Natural killer cell (primary cell): ENCODE measurements at regions not wholly inside any gene's neighbourhood (a gene's known extent, or its start where the extent isn't known, plus 50 kb on each side); places are given as distances from the start of the nearest gene placed in this dataset.

Experiments
- ATAC-seq, 3 donors: fragments of 150-1000 bp in 2 of 3; fragments of 200-7000 bp in 1 of 3; cut with Tn5 transposase; 1 replicate in 1 of 3; 2 replicates in 2 of 3; pipeline ENCODE4 v1.10.0; 2021; ENCODE audit warnings: mild to moderate bottlenecking in 2 of 3, moderate library complexity in 2 of 3
- DNase-seq, 2 donors: peaks; one replicate each; pipeline versions ENCODE4 v3.0.0 to v3.0.0-alpha.2; 2013 to 2021; ENCODE audit warnings: mixed read lengths in 1 of 2
- H3K27ac ChIP-seq: one replicate; pipeline ENCODE4 v1.5.1; 2013; ENCODE audit warnings: mild to moderate bottlenecking, low read length
- H3K27me3 ChIP-seq: one replicate; pipeline ENCODE4 v1.6.1; 2013; ENCODE audit warnings: low read length; ENCODE audit not compliant: control insufficient read depth, insufficient read depth
- H3K36me3 ChIP-seq: one replicate; pipeline ENCODE4 v1.6.1; 2013; ENCODE audit warnings: low read length; ENCODE audit not compliant: control insufficient read depth, insufficient read depth
- H3K4me1 ChIP-seq: one replicate; pipeline ENCODE4 v1.6.1; 2013; ENCODE audit warnings: low read length; ENCODE audit not compliant: control insufficient read depth, insufficient read depth
- H3K4me3 ChIP-seq: one replicate; pipeline ENCODE4 v1.5.1; 2013; ENCODE audit warnings: low read length
- H3K9me3 ChIP-seq: one replicate; pipeline ENCODE4 v1.6.1; 2013; ENCODE audit warnings: low read length; ENCODE audit not compliant: control insufficient read depth, insufficient read depth
- H3K27ac Mint-ChIP-seq, 2 donors: one replicate each; pipeline ENCODE4 v1.8.0; 2022; ENCODE audit warnings: mild to moderate bottlenecking in 2 of 2, mixed read lengths in 2 of 2, moderate library complexity in 1 of 2
- H3K27me3 Mint-ChIP-seq, 2 donors: one replicate each; pipeline ENCODE4 v1.8.0; 2022; ENCODE audit warnings: low read depth in 2 of 2, mixed read lengths in 2 of 2
- H3K36me3 Mint-ChIP-seq: one replicate; pipeline ENCODE4 v1.8.0; 2022; ENCODE audit warnings: mixed read lengths
- H3K4me1 Mint-ChIP-seq, 2 donors: one replicate each; pipeline ENCODE4 v1.8.0; 2022; ENCODE audit warnings: mixed read lengths in 2 of 2
- H3K4me3 Mint-ChIP-seq: one replicate; pipeline ENCODE4 v1.8.0; 2022; ENCODE audit warnings: mild to moderate bottlenecking, moderate library complexity, mixed read lengths
- H3K9me3 Mint-ChIP-seq, 2 donors: one replicate each; pipeline ENCODE4 v1.8.0; 2022; ENCODE audit warnings: mixed read lengths in 2 of 2
- CTCF ChIP-seq: fragments of 200-600 bp; IDR thresholded peaks from one replicate; pipeline ENCODE4 v1.8.0; 2022; ENCODE audit warnings: antibody characterized with exemption
- WGBS: methylation state at CpG from one replicate; pipeline ENCODE4 v1.1.7; 2013; ENCODE audit warnings: missing lambda C conversion rate; ENCODE audit not compliant: insufficient coverage; 5-methylcytosine and 5-hydroxymethylcytosine counted together
- intact Hi-C: fragments of 100-400 bp; cut with micrococcal nuclease; formaldehyde crosslinking; loops from one replicate; pipeline ENCODE4 v1.14.2; 2022

- ATAC-seq (no peak), DNase-seq (no peak)
- H3K27ac Mint-ChIP-seq = no peak overlapping the region
- 0% methylated on average over 1 of the region's 1 CpG for WGBS
- no peaks in the 10 kb centered on the region for H3K9me3 Mint-ChIP-seq
- H3K4me3 Mint-ChIP-seq = no peak overlapping the region
- no peaks in the 10 kb centered on the region for H3K4me1 ChIP-seq
- H3K9me3 ChIP-seq = no peaks in the 10 kb centered on the region
- no peaks in the 10 kb centered on the region for H3K36me3 ChIP-seq
- peaks cover 0 to 6% of the 10 kb centered on the region in 2 donors for H3K27me3 Mint-ChIP-seq
- H3K4me3 ChIP-seq = no peak overlapping the region
- H3K36me3 Mint-ChIP-seq = no peaks in the 10 kb centered on the region
- no peak for TF ChIP-seq CTCF
- no peak overlapping the region for H3K27ac ChIP-seq
- H3K27me3 ChIP-seq = no peaks in the 10 kb centered on the region
- no peaks in the 10 kb centered on the region for H3K4me1 Mint-ChIP-seq
- intact Hi-C loops = no loop called here
These were observed 243.5 kb downstream of the TFCP2L1 start for GRCh38 chr2:121041516-121041915.

- H3K27me3 ChIP-seq = no peaks in the 10 kb centered on the region
- no peak overlapping the region for H3K4me3 Mint-ChIP-seq
- no peaks in the 10 kb centered on the region for H3K9me3 ChIP-seq
- ATAC-seq (no peak), DNase-seq (no peak)
- intact Hi-C loops = no loop called here
- WGBS = 91% methylated on average over 7 of the region's 8 CpGs
- H3K4me1 ChIP-seq = no peaks in the 10 kb centered on the region
- no peaks in the 10 kb centered on the region for H3K36me3 ChIP-seq
- TF ChIP-seq CTCF = no peak
- H3K27ac ChIP-seq = no peak overlapping the region
- H3K9me3 Mint-ChIP-seq = no peaks in the 10 kb centered on the region
- H3K4me1 Mint-ChIP-seq = no peaks in the 10 kb centered on the region
- no peaks in the 10 kb centered on the region for H3K36me3 Mint-ChIP-seq
- no peaks in the 10 kb centered on the region for H3K27me3 Mint-ChIP-seq
- H3K27ac Mint-ChIP-seq = no peak overlapping the region
- no peak overlapping the region for H3K4me3 ChIP-seq
These were observed 241.8 kb downstream of the TFCP2L1 start for GRCh38 chr2:121043061-121043826.

DNA sequence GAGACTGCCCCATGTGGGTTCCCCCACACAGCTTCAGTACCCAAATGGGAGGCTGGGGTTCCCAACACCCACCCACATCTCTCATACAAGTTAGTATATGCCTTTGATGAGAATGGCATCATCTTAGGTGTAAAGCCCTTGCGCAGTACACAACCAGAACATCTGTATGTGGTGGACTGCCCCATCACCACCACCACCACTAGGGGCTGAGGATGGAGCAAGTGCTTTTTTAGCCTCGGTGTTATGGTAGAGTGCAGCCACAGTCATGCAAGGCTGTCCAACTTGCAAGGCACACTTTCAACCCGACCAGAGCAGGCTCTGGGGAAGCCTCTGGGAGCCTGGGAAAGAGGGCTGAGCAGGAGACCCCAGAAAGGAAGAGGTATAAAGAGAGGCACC lies 241.2 kb downstream of the TFCP2L1 start:
- H3K27ac ChIP-seq = no peak overlapping the region
- H3K4me1 ChIP-seq = no peaks in the 10 kb centered on the region
- Mint-ChIP-seq H3K9me3 (no peaks in the 10 kb centered on the region), H3K4me3 (no peak overlapping the region), H3K27ac (no peak overlapping the region), H3K36me3 (no peaks in the 10 kb centered on the region), H3K4me1 (no peaks in the 10 kb centered on the region), H3K27me3 (no peaks in the 10 kb centered on the region)
- DNase-seq = no peak
- 31% methylated on average over 2 of the region's 3 CpGs for WGBS
- ATAC-seq = no peak
- H3K36me3 ChIP-seq = no peaks in the 10 kb centered on the region
- H3K27me3 ChIP-seq = no peaks in the 10 kb centered on the region
- intact Hi-C loops = no loop called here
- TF ChIP-seq CTCF = no peak
- H3K4me3 ChIP-seq = no peak overlapping the region
- no peaks in the 10 kb centered on the region for H3K9me3 ChIP-seq

GRCh38 chr2:121044412-121044811 lies 240.6 kb downstream of the TFCP2L1 start:
- no peak for DNase-seq
- no peak for ATAC-seq
- Histone ChIP-seq H3K4me3 (no peak overlapping the region), H3K27ac (no peak overlapping the region), H3K4me1 (no peaks in the 10 kb centered on the region), H3K27me3 (no peaks in the 10 kb centered on the region), H3K36me3 (no peaks in the 10 kb centered on the region), H3K9me3 (no peaks in the 10 kb centered on the region)
- no peaks in the 10 kb centered on the region for H3K9me3 Mint-ChIP-seq
- no peaks in the 10 kb centered on the region for H3K36me3 Mint-ChIP-seq
- H3K27me3 Mint-ChIP-seq = no peaks in the 10 kb centered on the region
- WGBS = 68% methylated on average over 7 of the region's 7 CpGs
- H3K4me1 Mint-ChIP-seq = no peaks in the 10 kb centered on the region
- intact Hi-C loops = no loop called here
- TF ChIP-seq CTCF = no peak
- no peak overlapping the region for H3K4me3 Mint-ChIP-seq
- H3K27ac Mint-ChIP-seq = no peak overlapping the region
